Dermis microvascular lymphatic vessel endothelial cell (primary cell): ENCODE measurements at regions not wholly inside any gene's neighbourhood (a gene's known extent, or its start where the extent isn't known, plus 50 kb on each side); places are given as distances from the start of the nearest gene placed in this dataset.
"Not testable (repeated sequence)": the region's sequence is repeated elsewhere in the genome, so short reads cannot be mapped to it uniquely, and the experiment has no call there.

ENCODE experiments used
- DNase-seq, 2 donors: peaks; one replicate each; pipeline versions ENCODE4 v3.0.0 to v3.0.0-alpha.2; 2010; ENCODE audit warnings: low read depth in 2 of 2

- DNase-seq: no peak
These were observed 727.9 kb upstream of the DIAPH2 start for GRCh38 chrX:95956745-95957144.

- peak; percentile 4 to 35 for DNase-seq
These were observed 711.1 kb upstream of the DIAPH2 start for GRCh38 chrX:95973456-95974095.

GRCh38 chrX:95974096-95974470 is 710.6 kb upstream of the DIAPH2 start:
- DNase-seq: no peak

- DNase-seq: no peak
These were observed 709.8 kb upstream of the DIAPH2 start for GRCh38 chrX:95974890-95975289.

GRCh38 chrX:95995583-95995982 is 689.1 kb upstream of the DIAPH2 start:
- no peak for DNase-seq

- no peak for DNase-seq
These were observed 688.3 kb upstream of the DIAPH2 start for GRCh38 chrX:95996294-95996693.

- peak in 1 of 2 donors; percentile 41 for DNase-seq
These were observed 682.2 kb upstream of the DIAPH2 start for GRCh38 chrX:96002431-96002830.

GRCh38 chrX:96004386-96004785 is 680.3 kb upstream of the DIAPH2 start:
- peak; percentile 15 to 77 for DNase-seq

GRCh38 chrX:96006281-96006680 is 678.4 kb upstream of the DIAPH2 start:
- DNase-seq: no peak

- DNase-seq: no peak
These were observed 657.2 kb upstream of the DIAPH2 start for GRCh38 chrX:96027407-96027806.

GRCh38 chrX:96052078-96052477 is 632.6 kb upstream of the DIAPH2 start:
- DNase-seq: no peak

GRCh38 chrX:96081891-96082290 is 602.8 kb upstream of the DIAPH2 start:
- no peak for DNase-seq

GRCh38 chrX:96094616-96095015 is 590.0 kb upstream of the DIAPH2 start:
- DNase-seq: no peak

GRCh38 chrX:96098471-96098870 is 586.2 kb upstream of the DIAPH2 start:
- no peak for DNase-seq

GRCh38 chrX:96102997-96103396 is 581.6 kb upstream of the DIAPH2 start:
- DNase-seq: peak; percentile 21 to 36

- no peak for DNase-seq
These were observed 572.0 kb upstream of the DIAPH2 start for GRCh38 chrX:96112689-96113088.

GRCh38 chrX:96126182-96126581 is 558.5 kb upstream of the DIAPH2 start:
- no peak for DNase-seq

GRCh38 chrX:96128058-96128457 is 556.6 kb upstream of the DIAPH2 start:
- DNase-seq: not testable (repeated sequence)

- DNase-seq: no peak
These were observed 543.8 kb upstream of the DIAPH2 start for GRCh38 chrX:96140796-96141195.

GRCh38 chrX:96147681-96148080 is 537.0 kb upstream of the DIAPH2 start:
- DNase-seq: no peak

GRCh38 chrX:96170626-96171025 is 514.0 kb upstream of the DIAPH2 start:
- no peak for DNase-seq

- DNase-seq: no peak
These were observed 507.7 kb upstream of the DIAPH2 start for GRCh38 chrX:96176921-96177320.

- DNase-seq: no peak
These were observed 503.0 kb upstream of the DIAPH2 start for GRCh38 chrX:96181605-96182004.

- DNase-seq: peak; percentile 17 to 43
These were observed 502.3 kb upstream of the DIAPH2 start for GRCh38 chrX:96182366-96182765.
